HepG2 (cell line): ENCODE measurements at regions not wholly inside any gene's neighbourhood (a gene's known extent, or its start where the extent isn't known, plus 50 kb on each side); places are given as distances from the start of the nearest gene placed in this dataset.

Source experiments
- ATAC-seq: fragments of 200-7000 bp; cut with Tn5 transposase; 3 replicates; pipeline ENCODE4 v1.9.1; 2020; ENCODE audit warnings: mild to moderate bottlenecking, moderate library complexity
- BruUV-seq: library from RNA; stranded (reverse); fragments of 400-500 nt; replicated peaks from 2 replicates; lab custom pipeline; 2021; lab: Mats Ljungman, UMichigan
- CTCF ChIA-PET: fragments of 300-600 bp; formaldehyde crosslinking; extraction: SDS; loops from one replicate; lab custom pipeline; 2021; ENCODE audit warnings: low total read pairs, inconsistent platforms, low intra/inter-chr PET ratio; lab: Yijun Ruan, JAX
- POLR2A ChIA-PET: fragments of 350-600 bp; sonication (Branson Sonifier 250); formaldehyde crosslinking; loops from one replicate; lab custom pipeline; 2020; ENCODE audit warnings: antibody characterized with exemption, inconsistent platforms; lab: Yijun Ruan, JAX
- DNase-seq: peaks from one replicate; pipeline ENCODE4 v3.0.0-alpha.2; 2015; ENCODE audit warnings: low spot score
- FAIRE-seq: peaks from 3 replicates; lab custom pipeline; 2011; peaks lifted over from hg19 to GRCh38; lab: Jason Lieb, UNC
- H2AFZ ChIP-seq: one replicate; pipeline ENCODE4 v1.6.1; 2011; ENCODE audit warnings: low read length, inconsistent platforms
- H3K27ac ChIP-seq: fragments of 300-600 bp; 3 replicates; pipeline ENCODE4 v1.8.0; 2011; ENCODE audit warnings: mixed run types, mild to moderate bottlenecking, mixed read lengths, low read length, inconsistent platforms; ENCODE audit not compliant: insufficient read depth; ENCODE audit errors: extremely low read length
- H3K27me3 ChIP-seq, 2 experiments: fragments of 200-600 bp in 1 of 2; 2 replicates in 1 of 2; 3 replicates in 1 of 2; pipeline versions ENCODE4 v1.6.0 to v1.8.0; 2011; ENCODE audit warnings: low read length in 2 of 2, mild to moderate bottlenecking in 2 of 2, moderate library complexity in 2 of 2, inconsistent platforms in 1 of 2; ENCODE audit not compliant: insufficient read depth in 2 of 2, control insufficient read depth in 1 of 2
- H3K36me3 ChIP-seq, 2 experiments: fragments of 200-600 bp in 1 of 2; replicated peaks in 1 of 2; 2 replicates in 1 of 2; 3 replicates in 1 of 2; pipeline versions ENCODE4 v1.5.1 to v1.8.0; 2011; ENCODE audit warnings: low read length in 2 of 2, inconsistent platforms in 1 of 2; ENCODE audit not compliant: insufficient read depth in 2 of 2, control insufficient read depth in 1 of 2
- H3K4me1 ChIP-seq: 2 replicates; pipeline ENCODE4 v1.5.1; 2012; ENCODE audit warnings: low read length, inconsistent platforms; ENCODE audit not compliant: insufficient read depth
- H3K4me2 ChIP-seq: 2 replicates; pipeline ENCODE4 v1.6.0; 2011; ENCODE audit warnings: low read depth, low read length, inconsistent platforms
- H3K4me3 ChIP-seq, 3 experiments: fragments of 200-600 bp in 1 of 3; sonication (generic), shearing (Covaris generic) in 1 of 3; replicated peaks in 1 of 3; 2 replicates each; pipeline ENCODE4 v1.5.1; 2011 to 2016; ENCODE audit warnings: low read length in 3 of 3, inconsistent platforms in 2 of 3, low read depth in 2 of 3, mild to moderate bottlenecking in 2 of 3, control low read depth in 1 of 3, mixed read lengths in 1 of 3; ENCODE audit not compliant: insufficient read depth in 1 of 3
- H3K79me2 ChIP-seq: one replicate; pipeline ENCODE4 v1.6.1; 2011; ENCODE audit warnings: low read length, inconsistent platforms; ENCODE audit not compliant: insufficient read depth
- H3K9ac ChIP-seq: 2 replicates; pipeline ENCODE4 v1.6.0; 2011; ENCODE audit warnings: mild to moderate bottlenecking, low read depth, low read length, inconsistent platforms; ENCODE audit not compliant: insufficient read depth
- H3K9me3 ChIP-seq: 2 replicates; pipeline ENCODE4 v1.5.1; 2012; ENCODE audit warnings: mild to moderate bottlenecking, low read length
- H4K20me1 ChIP-seq: 2 replicates; pipeline ENCODE4 v1.6.0; 2011; ENCODE audit warnings: inconsistent platforms, mild to moderate bottlenecking, low read length, moderate library complexity; ENCODE audit not compliant: insufficient read depth
- HBP1 ChIP-seq: IDR thresholded peaks from 2 replicates; pipeline ENCODE4 v1.6.1; 2016; ENCODE audit warnings: low read depth, control low read depth
- KDM4B ChIP-seq: sonication (generic); formaldehyde crosslinking; IDR thresholded peaks from 2 replicates; pipeline ENCODE4 v1.4.0; 2020; ENCODE audit warnings: missing genetic modification reagents
- RFXANK ChIP-seq: IDR thresholded peaks from 2 replicates; pipeline ENCODE4 v1.6.1; 2016
- SALL2 ChIP-seq: sonication (generic); formaldehyde crosslinking; IDR thresholded peaks from 2 replicates; pipeline ENCODE4 v1.8.1; 2023; ENCODE audit warnings: mild to moderate bottlenecking, missing genetic modification reagents, inconsistent platforms
- SOX6 ChIP-seq, 2 experiments: fragments of 450-650 bp in 1 of 2; sonication (generic) in 1 of 2; formaldehyde crosslinking in 1 of 2; IDR thresholded peaks; 2 replicates each; pipeline versions ENCODE4 v1.4.0 to v1.6.1; 2017 to 2020; ENCODE audit warnings: antibody characterized with exemption in 1 of 2, mild to moderate bottlenecking in 1 of 2, missing genetic modification reagents in 1 of 2
- STAT6 ChIP-seq: sonication (generic); formaldehyde crosslinking; IDR thresholded peaks from 2 replicates; pipeline ENCODE4 v1.4.0; 2020; ENCODE audit warnings: missing genetic modification reagents, mild to moderate bottlenecking, borderline replicate concordance
- ZFP82 ChIP-seq: sonication (generic); formaldehyde crosslinking; IDR thresholded peaks from 2 replicates; pipeline ENCODE4 v1.5.1; 2020; ENCODE audit warnings: mild to moderate bottlenecking, missing genetic modification reagents, borderline replicate concordance
- ZNF678 ChIP-seq: sonication (generic); formaldehyde crosslinking; IDR thresholded peaks from 2 replicates; pipeline ENCODE4 v1.4.0; 2020; ENCODE audit warnings: mild to moderate bottlenecking, missing genetic modification reagents
- WGBS: methylation state at CpG from one replicate; pipeline ENCODE4 v1.1.6; 2017; ENCODE audit warnings: low lambda C conversion rate; 5-methylcytosine and 5-hydroxymethylcytosine counted together
- in situ Hi-C: cut with HindIII; loops from 2 replicates; pipeline ENCODE4 v1.10.0; 2017; ENCODE audit warnings: low pct_unique_long_range_greater_than_20kb; ENCODE audit not compliant: extremely low pct_ligation_motif_present
- intact Hi-C: fragments of 100-400 bp; cut with micrococcal nuclease; formaldehyde crosslinking; loops from one replicate; pipeline ENCODE4 v1.10.0; 2022; ENCODE audit not compliant: unreplicated experiment
- TF ChIP-seq, protein P1 (sequence below): sonication (generic); formaldehyde crosslinking; IDR thresholded peaks from 2 replicates; pipeline ENCODE4 v1.5.1; 2020; ENCODE audit warnings: missing genetic modification reagents, mild to moderate bottlenecking, borderline replicate concordance
- TF ChIP-seq, protein P2 (sequence below): sonication (generic); formaldehyde crosslinking; conservative IDR thresholded peaks from 2 replicates; pipeline ENCODE4 v1.4.0; 2020; ENCODE audit warnings: mild to moderate bottlenecking, missing genetic modification reagents, moderate library complexity

DNA sequence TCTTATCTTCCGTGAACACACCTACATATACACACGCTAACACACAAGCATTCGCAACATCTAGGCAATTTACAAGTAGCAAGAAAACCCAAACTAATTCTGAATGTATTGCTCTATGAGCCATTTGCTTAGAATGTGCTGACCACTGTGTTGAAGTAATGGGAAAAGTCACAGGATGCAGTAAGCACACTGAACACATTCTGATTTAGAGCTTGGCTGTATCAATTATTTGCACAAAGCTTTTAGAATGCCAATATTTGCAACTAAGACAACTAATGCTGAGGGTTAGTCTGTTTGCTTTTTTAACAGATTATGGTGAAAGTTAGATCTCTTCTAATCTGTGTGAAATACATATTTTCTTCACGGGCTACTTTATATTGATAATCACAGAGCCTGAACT is 179.8 kb upstream of the ELAC2 start:
- ATAC-seq (no peak), DNase-seq (no peak), FAIRE-seq (no peak)
- H3K9ac ChIP-seq = no peak overlapping the region
- no peaks in the 10 kb centered on the region for H4K20me1 ChIP-seq
- H3K4me2 ChIP-seq = no peak overlapping the region
- ChIA-PET CTCF (no interaction called here), POLR2A (no interaction called here)
- BruUV-seq = no TSS peak
- TF ChIP-seq HBP1 (CRISPR knock-in tag) (no peak), KDM4B (CRISPR knock-in tag) (no peak), SOX6 (IDR thresholded peaks at IDR 0.05) (no peak), SOX6 (CRISPR knock-in tag; IDR thresholded peaks at IDR 0.05) (no peak), STAT6 (CRISPR knock-in tag) (no peak), ZNF678 (CRISPR knock-in tag) (no peak), RFXANK (no peak), ZFP82 (CRISPR knock-in tag) (no peak), SALL2 (CRISPR knock-in tag) (no peak)
- TF ChIP-seq, protein P1, sequence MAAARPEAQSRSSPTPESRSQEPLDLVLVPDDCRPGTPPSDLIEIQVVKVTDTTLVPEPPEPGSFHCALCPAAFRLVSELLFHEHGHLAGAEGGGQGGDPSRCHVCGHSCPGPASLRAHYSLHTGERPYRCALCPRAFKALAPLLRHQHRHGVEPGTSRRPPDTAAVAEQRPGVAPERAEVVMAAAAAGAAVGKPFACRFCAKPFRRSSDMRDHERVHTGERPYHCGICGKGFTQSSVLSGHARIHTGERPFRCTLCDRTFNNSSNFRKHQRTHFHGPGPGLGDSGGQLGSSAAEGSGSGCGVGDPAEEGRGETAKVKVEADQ (CRISPR knock-in tag) = no peak
- TF ChIP-seq, protein P2, sequence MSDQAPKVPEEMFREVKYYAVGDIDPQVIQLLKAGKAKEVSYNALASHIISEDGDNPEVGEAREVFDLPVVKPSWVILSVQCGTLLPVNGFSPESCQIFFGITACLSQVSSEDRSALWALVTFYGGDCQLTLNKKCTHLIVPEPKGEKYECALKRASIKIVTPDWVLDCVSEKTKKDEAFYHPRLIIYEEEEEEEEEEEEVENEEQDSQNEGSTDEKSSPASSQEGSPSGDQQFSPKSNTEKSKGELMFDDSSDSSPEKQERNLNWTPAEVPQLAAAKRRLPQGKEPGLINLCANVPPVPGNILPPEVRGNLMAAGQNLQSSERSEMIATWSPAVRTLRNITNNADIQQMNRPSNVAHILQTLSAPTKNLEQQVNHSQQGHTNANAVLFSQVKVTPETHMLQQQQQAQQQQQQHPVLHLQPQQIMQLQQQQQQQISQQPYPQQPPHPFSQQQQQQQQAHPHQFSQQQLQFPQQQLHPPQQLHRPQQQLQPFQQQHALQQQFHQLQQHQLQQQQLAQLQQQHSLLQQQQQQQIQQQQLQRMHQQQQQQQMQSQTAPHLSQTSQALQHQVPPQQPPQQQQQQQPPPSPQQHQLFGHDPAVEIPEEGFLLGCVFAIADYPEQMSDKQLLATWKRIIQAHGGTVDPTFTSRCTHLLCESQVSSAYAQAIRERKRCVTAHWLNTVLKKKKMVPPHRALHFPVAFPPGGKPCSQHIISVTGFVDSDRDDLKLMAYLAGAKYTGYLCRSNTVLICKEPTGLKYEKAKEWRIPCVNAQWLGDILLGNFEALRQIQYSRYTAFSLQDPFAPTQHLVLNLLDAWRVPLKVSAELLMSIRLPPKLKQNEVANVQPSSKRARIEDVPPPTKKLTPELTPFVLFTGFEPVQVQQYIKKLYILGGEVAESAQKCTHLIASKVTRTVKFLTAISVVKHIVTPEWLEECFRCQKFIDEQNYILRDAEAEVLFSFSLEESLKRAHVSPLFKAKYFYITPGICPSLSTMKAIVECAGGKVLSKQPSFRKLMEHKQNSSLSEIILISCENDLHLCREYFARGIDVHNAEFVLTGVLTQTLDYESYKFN (CRISPR knock-in tag) = no peak
- no peaks in the 10 kb centered on the region for H3K9me3 ChIP-seq
- H3K27me3 ChIP-seq = no peaks in the 10 kb centered on the region; a peak in 2 of 5 replicates
- intact Hi-C loops (no loop called here), in situ Hi-C loops (no loop called here)
- H2AFZ ChIP-seq = no peak overlapping the region
- H3K4me3 ChIP-seq = no peak overlapping the region
- no peaks in the 10 kb centered on the region for H3K4me1 ChIP-seq
- no peaks in the 10 kb centered on the region for H3K79me2 ChIP-seq
- no peaks in the 10 kb centered on the region for H3K36me3 ChIP-seq
- no peak overlapping the region for H3K27ac ChIP-seq
- WGBS = 28% methylated on average over 4 of the region's 4 CpGs
